HG02973 (cell line): ENCODE measurements at regions not wholly inside any gene's neighbourhood (a gene's known extent, or its start where the extent isn't known, plus 50 kb on each side); places are given as distances from the start of the nearest gene placed in this dataset.
"Not testable (repeated sequence)": the region's sequence is repeated elsewhere in the genome, so short reads cannot be mapped to it uniquely, and the experiment has no call there.

Experiments used
- ATAC-seq: cut with Tn5 transposase; IDR thresholded peaks from one replicate; pipeline ENCODE4 v1.9.1; 2021; ENCODE audit warnings: moderate library complexity; ENCODE audit not compliant: unreplicated experiment

DNA sequence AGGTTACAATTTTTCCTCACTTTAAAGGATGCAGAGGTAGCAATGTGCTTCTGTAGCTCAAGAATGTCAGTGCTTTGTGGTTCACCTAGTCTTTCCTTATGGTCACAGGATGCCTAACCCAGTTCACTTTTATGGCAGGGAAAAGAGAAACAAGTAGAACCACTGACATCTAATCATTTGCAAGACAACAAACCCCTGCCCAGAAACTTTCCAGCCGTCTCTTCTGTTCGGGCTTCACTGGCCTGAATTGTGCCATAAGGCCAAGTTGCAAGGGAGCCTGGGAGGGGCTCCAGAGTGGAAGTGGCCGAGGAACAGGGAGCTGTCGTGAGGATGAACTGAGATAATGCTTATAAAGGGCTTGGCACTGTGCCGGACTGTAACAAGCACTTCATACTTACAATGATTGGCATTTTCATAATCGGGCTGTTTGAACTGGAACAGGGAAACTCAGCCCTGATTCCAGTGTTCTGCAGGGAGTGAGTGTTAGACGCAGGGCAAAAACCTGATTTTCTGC, 212.6 kb downstream of the BCAS1 start:
- ATAC-seq, result no peak

DNA sequence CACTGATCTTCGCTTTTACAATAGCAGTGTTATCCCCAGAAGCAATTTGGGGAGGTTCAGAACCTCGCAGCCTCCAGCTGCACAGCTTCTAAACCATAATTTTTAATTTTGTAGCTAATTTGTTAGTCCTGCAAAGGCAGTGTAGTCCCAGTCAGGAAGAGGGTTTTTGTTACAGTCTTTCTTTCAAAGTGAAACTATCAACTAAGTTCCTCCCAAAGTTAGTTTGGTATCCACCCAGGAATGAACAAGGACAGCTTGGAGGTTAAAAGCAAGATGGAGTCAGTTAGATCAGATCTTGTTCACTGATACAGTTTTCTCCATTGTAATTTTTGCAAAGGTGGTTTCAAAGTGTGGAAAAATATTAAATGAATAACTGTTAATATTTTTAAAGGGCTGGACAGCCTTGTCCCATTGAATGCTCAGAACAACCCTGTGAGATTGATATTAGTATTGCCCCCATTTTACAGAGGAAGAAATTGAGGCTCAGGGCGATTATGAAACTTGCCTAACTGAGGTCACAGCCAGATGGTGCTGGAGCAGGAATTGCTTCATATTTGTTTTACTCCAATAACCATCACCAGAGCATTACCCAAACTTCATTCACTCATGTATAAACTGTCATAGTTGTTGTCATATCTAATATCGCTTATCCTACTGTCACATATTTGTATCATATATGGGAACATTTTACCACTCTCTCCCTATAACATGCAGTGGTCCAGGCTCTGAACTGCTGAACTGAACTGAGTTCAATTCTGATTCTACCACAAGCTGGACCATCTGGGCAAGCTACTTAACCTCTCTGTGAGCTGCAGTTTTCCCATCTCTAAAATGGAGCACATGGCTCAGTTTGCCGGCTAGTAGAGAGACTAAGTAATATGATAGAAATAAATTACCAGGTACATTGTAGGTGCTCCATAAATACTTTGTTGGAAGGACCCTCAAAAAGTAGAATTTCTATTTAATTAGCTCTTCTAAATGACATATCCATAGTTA, 213.8 kb downstream of the BCAS1 start:
- ATAC-seq, result no peak

DNA sequence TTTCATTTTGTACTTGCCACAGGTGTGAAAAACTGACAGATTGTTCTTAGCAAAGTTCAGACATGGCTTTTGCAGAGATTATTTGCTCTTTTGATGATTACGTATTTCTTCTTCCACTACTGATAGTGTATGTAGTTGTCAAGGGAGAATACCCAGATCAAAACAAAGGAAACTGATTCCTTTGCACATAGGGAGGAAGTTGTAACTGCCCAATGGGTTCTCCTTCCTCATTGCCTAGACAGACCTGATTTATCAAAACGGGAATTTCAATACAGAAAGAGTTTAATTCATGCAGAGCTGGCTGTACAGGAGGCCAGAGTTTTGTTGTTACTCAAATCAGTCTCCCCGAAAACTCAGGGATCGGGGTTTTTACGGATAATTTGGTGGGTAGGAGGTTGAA, 214.7 kb downstream of the BCAS1 start:
- no peak for ATAC-seq

DNA sequence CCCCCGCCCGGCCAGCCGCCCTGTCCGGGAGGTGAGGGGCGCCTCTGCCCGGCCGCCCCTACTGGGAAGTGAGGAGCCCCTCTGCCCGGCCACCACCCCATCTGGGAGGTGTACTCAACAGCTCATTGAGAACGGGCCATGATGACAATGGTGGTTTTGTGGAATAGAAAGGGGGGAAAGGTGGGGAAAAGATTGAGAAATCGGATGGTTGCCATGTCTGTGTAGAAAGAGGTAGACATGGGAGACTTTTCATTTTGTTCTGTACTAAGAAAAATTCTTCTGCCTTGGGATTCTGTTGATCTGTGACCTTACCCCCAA, 215.8 kb downstream of the BCAS1 start:
- ATAC-seq, result not testable (repeated sequence)

DNA sequence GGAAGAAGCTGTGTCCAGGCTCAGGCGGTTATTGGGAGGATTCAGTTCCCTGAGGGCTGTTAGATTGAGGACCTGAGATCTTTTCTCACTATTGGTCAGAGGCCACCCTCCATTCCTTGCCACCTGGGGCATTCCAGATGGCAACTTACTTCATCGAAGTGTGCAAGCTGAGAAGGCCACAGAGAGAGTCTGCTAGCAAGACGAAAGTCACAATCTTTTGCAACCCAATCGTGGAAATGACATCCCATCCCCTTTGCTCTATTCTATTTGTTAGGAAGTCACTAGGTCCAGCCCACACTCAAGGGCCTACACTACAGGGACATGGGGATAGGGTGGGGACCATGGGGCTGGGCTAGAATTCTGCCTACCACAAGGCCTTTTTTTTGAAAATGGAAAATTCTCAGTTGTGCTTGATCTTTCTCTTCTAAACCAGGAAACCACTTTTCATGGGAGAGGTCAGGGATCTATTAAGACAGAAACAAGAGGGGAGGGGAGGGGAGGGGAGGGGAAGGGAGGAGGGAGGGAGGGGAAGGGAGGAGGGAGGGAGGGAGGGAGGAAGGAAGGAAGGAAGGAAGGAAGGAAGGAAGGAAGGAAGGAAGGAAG, 217.2 kb downstream of the BCAS1 start:
- no peak for ATAC-seq

GRCh38 chr20:53852691-53853090, 217.7 kb downstream of the BCAS1 start:
- ATAC-seq, result no peak

DNA sequence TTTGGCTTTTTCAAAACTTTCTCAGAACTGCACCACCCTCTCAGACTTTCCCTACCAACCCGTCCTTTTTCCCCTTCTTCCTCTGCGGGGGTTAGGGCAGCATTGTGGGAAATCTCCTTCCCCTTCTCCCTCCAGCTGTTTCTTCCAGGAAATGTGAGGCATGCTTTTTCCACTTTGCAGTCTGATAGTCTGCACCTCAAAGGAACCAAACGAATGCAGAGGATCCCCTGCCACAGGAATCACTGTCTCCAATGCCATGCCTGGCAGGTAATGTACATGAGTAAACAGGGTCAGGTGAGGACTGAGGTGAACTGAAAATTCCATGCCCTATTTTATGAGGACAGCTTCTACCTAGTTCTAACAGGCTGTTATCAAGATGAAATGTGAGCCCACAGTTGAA, 218.4 kb downstream of the BCAS1 start:
- ATAC-seq, result no peak

DNA sequence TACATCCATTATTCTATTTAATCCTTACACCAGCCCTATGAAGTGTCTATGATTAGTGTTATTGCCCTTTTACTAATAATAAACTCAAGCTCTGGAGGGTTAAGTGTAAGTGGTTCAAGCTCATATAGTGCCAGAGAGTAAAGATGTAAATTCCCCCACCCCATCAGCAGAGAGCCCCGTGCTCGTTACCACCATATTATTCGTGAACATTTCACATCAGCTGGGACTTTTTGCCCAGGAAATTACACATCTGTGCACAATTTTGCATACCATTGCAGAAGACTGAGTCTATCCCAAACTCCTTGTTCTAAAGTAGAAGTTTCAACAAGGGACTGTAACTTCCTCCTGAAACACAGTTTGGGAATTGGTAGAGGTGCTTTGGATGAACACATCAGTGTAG, 220.1 kb downstream of the BCAS1 start:
- no peak for ATAC-seq

GRCh38 chr20:53849471-53850059, 220.8 kb downstream of the BCAS1 start:
- no peak for ATAC-seq

DNA sequence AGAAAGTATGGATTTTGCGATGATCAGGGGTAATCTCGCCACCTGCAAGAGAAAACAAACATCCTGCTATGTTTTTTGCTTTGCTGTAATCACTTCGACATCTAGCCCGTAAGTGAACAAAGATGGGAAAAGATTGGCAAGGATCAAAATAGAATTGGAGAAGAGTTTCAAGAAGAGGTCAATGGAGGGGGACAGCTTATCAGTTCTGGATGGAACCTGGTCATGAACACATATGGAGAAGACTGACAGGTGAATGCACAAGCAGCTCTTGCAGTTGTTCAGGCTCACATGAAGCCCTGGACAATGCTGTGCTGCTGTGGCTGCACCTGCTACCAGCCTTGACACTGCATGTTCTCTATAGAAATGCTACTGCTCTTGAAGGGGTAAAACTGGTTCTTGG, 222.1 kb downstream of the BCAS1 start:
- no peak for ATAC-seq

DNA sequence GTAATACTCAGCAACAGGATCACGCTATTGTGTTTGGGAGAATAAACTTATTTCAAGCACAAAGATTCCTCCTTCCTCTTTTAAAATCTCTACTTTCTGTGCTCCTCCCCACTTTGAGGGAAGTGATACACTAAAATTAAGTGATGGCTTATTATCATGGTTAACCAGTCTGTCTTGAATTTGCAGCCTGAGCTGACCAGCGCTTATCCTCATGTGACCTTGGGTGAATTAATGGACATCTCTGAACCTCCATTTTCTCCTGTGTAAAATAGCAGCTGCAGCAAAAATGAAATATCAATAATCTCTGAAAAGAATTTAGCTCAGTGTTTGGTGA, 222.6 kb downstream of the BCAS1 start:
- ATAC-seq, result no peak

GRCh38 chr20:53847139-53847836, 223.1 kb downstream of the BCAS1 start:
- no peak for ATAC-seq

GRCh38 chr20:53846640-53847039, 223.8 kb downstream of the BCAS1 start:
- ATAC-seq, result no peak

GRCh38 chr20:53845980-53846379, 224.4 kb downstream of the BCAS1 start:
- no peak for ATAC-seq

- no peak for ATAC-seq
These were observed 226.1 kb downstream of the BCAS1 start for GRCh38 chr20:53844259-53844658.

- ATAC-seq, result no peak
These were observed 226.7 kb downstream of the BCAS1 start for GRCh38 chr20:53843645-53844044.

DNA sequence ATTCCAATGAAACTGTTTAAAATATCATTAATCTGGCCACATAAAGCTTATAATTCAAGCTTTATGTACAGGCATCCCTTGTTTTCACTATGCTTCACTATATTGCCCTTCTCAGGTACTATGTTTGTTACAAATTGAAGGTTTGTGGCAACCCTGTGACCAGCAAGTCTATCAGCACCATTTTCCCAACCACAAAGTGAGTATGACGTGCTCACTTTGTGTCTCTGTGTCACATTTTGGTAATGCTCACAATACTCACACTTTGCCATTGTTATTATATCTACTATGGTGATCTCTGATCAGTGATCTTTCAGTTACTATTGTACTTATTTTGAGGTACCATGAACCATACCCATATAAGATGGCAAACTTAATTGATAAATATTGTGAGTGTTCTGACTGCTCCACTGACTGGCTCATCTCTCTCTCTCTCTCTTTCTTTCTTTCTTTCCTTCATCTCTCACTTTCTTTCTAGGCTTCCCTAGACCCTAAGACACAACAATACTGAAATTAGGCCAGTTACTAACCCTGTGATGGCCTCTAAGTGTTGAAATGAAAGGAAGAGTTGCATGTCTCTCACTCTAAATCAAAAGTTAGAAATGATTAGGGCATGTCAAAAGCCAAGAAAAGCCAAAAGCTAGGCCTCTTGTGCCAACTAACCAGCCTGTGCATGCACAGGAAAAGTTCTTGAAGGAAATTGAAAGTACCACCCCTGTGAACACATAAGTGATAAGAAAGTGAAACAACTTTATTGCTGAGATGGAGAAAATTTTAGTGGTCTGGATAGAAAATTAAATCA, 227.9 kb downstream of the BCAS1 start:
- no peak for ATAC-seq

DNA sequence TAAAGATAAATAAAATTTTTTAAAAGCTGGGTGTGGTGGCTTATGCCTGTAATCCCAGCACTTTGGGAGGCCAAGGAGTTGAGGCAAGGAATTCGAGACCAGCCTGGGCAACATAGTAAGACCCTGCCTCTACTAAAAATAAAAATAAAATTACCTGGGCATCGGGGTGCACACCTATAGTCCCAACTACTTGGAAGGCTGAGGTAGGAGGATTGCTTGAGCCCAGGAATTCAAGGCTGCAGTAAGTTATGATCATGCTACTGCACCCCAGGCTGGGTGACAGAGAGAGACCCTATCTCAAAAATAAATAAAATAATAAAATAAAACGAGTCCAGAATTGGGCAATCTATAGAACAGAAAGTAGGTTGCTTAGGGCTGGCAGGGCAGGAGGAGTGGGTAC, 228.7 kb downstream of the BCAS1 start:
- ATAC-seq, result no peak

DNA sequence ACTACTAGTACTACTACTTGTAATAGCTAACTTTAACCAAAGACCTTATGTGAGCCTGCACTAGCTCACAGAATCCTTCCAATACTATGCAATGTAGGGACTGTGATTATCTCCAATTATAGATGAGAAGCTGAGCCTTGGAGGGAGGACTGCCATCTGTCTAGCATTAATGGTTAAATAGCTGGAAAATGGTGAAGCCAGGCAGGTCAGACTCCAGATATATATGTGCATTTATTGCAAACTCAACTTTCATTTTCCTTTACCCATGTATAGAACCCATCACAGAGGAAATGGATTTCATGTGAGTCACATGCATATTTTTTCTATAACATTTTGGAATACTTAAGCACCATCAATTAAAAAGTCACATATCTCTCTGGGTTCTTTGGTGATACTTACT, 229.9 kb downstream of the BCAS1 start:
- no peak for ATAC-seq

GRCh38 chr20:53839423-53840176, 230.8 kb downstream of the BCAS1 start:
- ATAC-seq, result peak; percentile 51
